GM23338 (cell line): ENCODE measurements at regions not wholly inside any gene's neighbourhood (a gene's known extent, or its start where the extent isn't known, plus 50 kb on each side); places are given as distances from the start of the nearest gene placed in this dataset.

Experiments
- CREB1 ChIP-seq: fragments of 250-450 bp; sonication (Bioruptor Pico); IDR thresholded peaks from 2 replicates; pipeline ENCODE4 v1.5.0; 2020; ENCODE audit warnings: low read depth, mild to moderate bottlenecking, moderate library complexity
- EZH2 ChIP-seq: fragments of 200-600 bp; sonication (generic); IDR thresholded peaks from one replicate; pipeline ENCODE4 v1.8.0; 2017; ENCODE audit warnings: antibody characterized with exemption, mild to moderate bottlenecking, low read depth; ENCODE audit not compliant: unreplicated experiment
- EZH2phosphoT487 ChIP-seq: fragments of 200-600 bp; sonication (generic); IDR thresholded peaks from one replicate; pipeline ENCODE4 v1.8.1; 2018; ENCODE audit warnings: antibody characterized with exemption; ENCODE audit not compliant: unreplicated experiment
- JUNB ChIP-seq: IDR thresholded peaks from one replicate; pipeline ENCODE4 v1.6.1; 2016; ENCODE audit warnings: antibody characterized with exemption; ENCODE audit not compliant: unreplicated experiment
- POLR2AphosphoS5 ChIP-seq: IDR thresholded peaks from 2 replicates; pipeline ENCODE4 v1.6.1; 2016; ENCODE audit warnings: antibody characterized with exemption, low read depth
- STAT1 ChIP-seq: IDR thresholded peaks from one replicate; pipeline ENCODE4 v1.6.1; 2016; ENCODE audit warnings: antibody characterized with exemption; ENCODE audit not compliant: unreplicated experiment
- ZNF114 ChIP-seq: fragments of 250-450 bp; sonication (Bioruptor Pico); IDR thresholded peaks from 2 replicates; pipeline ENCODE4 v1.5.0; 2020; ENCODE audit warnings: mild to moderate bottlenecking, moderate library complexity
- ZNF331 ChIP-seq: fragments of 250-450 bp; sonication (Bioruptor Pico); IDR thresholded peaks from 2 replicates; pipeline ENCODE4 v1.5.0; 2020; ENCODE audit warnings: low read depth, mild to moderate bottlenecking, moderate library complexity
- TF ChIP-seq, protein P1 (sequence below), 2 experiments: fragments of 200-600 bp in 1 of 2; sonication (generic) in 1 of 2; conservative IDR thresholded peaks; 2 replicates each; pipeline versions ENCODE4 v1.5.1 to v1.6.1; 2016 to 2017; ENCODE audit warnings: antibody characterized with exemption in 2 of 2, low read depth in 2 of 2, mild to moderate bottlenecking in 2 of 2, moderate library complexity in 1 of 2
- TF ChIP-seq, protein P2 (sequence below): IDR thresholded peaks from 2 replicates; pipeline ENCODE4 v1.6.1; 2016; ENCODE audit warnings: antibody characterized with exemption
- TF ChIP-seq, protein P3 (sequence below): IDR thresholded peaks from one replicate; pipeline ENCODE4 v1.6.1; 2018; ENCODE audit warnings: antibody characterized with exemption; ENCODE audit not compliant: unreplicated experiment

- TF ChIP-seq POLR2AphosphoS5 (no peak), EZH2phosphoT487 (no peak), ZNF114 (CRISPR knock-in tag) (no peak), EZH2 (no peak), ZNF331 (CRISPR knock-in tag) (no peak), CREB1 (no peak), STAT1 (no peak), JUNB (no peak)
- TF ChIP-seq, protein P1, sequence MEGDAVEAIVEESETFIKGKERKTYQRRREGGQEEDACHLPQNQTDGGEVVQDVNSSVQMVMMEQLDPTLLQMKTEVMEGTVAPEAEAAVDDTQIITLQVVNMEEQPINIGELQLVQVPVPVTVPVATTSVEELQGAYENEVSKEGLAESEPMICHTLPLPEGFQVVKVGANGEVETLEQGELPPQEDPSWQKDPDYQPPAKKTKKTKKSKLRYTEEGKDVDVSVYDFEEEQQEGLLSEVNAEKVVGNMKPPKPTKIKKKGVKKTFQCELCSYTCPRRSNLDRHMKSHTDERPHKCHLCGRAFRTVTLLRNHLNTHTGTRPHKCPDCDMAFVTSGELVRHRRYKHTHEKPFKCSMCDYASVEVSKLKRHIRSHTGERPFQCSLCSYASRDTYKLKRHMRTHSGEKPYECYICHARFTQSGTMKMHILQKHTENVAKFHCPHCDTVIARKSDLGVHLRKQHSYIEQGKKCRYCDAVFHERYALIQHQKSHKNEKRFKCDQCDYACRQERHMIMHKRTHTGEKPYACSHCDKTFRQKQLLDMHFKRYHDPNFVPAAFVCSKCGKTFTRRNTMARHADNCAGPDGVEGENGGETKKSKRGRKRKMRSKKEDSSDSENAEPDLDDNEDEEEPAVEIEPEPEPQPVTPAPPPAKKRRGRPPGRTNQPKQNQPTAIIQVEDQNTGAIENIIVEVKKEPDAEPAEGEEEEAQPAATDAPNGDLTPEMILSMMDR (conservative IDR thresholded peaks at IDR 0.05; ENCODE audit: low read depth in 2 of 2): no peak
- TF ChIP-seq, protein P2, sequence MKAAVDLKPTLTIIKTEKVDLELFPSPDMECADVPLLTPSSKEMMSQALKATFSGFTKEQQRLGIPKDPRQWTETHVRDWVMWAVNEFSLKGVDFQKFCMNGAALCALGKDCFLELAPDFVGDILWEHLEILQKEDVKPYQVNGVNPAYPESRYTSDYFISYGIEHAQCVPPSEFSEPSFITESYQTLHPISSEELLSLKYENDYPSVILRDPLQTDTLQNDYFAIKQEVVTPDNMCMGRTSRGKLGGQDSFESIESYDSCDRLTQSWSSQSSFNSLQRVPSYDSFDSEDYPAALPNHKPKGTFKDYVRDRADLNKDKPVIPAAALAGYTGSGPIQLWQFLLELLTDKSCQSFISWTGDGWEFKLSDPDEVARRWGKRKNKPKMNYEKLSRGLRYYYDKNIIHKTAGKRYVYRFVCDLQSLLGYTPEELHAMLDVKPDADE: no peak
- TF ChIP-seq, protein P3, sequence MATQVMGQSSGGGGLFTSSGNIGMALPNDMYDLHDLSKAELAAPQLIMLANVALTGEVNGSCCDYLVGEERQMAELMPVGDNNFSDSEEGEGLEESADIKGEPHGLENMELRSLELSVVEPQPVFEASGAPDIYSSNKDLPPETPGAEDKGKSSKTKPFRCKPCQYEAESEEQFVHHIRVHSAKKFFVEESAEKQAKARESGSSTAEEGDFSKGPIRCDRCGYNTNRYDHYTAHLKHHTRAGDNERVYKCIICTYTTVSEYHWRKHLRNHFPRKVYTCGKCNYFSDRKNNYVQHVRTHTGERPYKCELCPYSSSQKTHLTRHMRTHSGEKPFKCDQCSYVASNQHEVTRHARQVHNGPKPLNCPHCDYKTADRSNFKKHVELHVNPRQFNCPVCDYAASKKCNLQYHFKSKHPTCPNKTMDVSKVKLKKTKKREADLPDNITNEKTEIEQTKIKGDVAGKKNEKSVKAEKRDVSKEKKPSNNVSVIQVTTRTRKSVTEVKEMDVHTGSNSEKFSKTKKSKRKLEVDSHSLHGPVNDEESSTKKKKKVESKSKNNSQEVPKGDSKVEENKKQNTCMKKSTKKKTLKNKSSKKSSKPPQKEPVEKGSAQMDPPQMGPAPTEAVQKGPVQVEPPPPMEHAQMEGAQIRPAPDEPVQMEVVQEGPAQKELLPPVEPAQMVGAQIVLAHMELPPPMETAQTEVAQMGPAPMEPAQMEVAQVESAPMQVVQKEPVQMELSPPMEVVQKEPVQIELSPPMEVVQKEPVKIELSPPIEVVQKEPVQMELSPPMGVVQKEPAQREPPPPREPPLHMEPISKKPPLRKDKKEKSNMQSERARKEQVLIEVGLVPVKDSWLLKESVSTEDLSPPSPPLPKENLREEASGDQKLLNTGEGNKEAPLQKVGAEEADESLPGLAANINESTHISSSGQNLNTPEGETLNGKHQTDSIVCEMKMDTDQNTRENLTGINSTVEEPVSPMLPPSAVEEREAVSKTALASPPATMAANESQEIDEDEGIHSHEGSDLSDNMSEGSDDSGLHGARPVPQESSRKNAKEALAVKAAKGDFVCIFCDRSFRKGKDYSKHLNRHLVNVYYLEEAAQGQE: no peak
Measured at GRCh38 chr5:165094782-165095181, 1589.4 kb downstream of the MAT2B start.
